A673 (cell line): ENCODE measurements at regions not wholly inside any gene's neighbourhood (a gene's known extent, or its start where the extent isn't known, plus 50 kb on each side); places are given as distances from the start of the nearest gene placed in this dataset.

Experiments
- BruUV-seq: library from RNA; stranded (reverse); fragments of 400-500 nt; replicated peaks from 2 replicates; lab custom pipeline; 2021; lab: Mats Ljungman, UMichigan
- CTCF ChIA-PET: fragments of 300-600 bp; sonication (Branson Sonifier 250); formaldehyde crosslinking; loops from one replicate; lab custom pipeline; 2022; ENCODE audit warnings: antibody characterized with exemption; lab: Charles Lee
- POLR2A ChIA-PET: fragments of 300-600 bp; sonication (Branson Sonifier 250); formaldehyde crosslinking; loops from one replicate; lab custom pipeline; 2022; ENCODE audit warnings: antibody characterized with exemption; ENCODE audit not compliant: low non-redundant PET; lab: Charles Lee
- DNase-seq: peaks from one replicate; pipeline ENCODE4 v3.0.0-alpha.2; 2015; ENCODE audit warnings: low spot score
- H3K27ac ChIP-seq: fragments of 200-600 bp; sonication (generic); 2 replicates; pipeline ENCODE4 v1.5.1; 2016; ENCODE audit warnings: mixed run types, low read depth, mild to moderate bottlenecking, mixed read lengths, antibody characterized with exemption, low read length; ENCODE audit not compliant: poor library complexity, severe bottlenecking
- H3K27me3 ChIP-seq: fragments of 200-600 bp; sonication (generic); replicated peaks from 2 replicates; pipeline ENCODE4 v1.6.1; 2017; ENCODE audit warnings: mixed run types, low read depth, mild to moderate bottlenecking, mixed read lengths, antibody characterized with exemption, low read length; ENCODE audit not compliant: insufficient read depth, poor library complexity
- H3K36me3 ChIP-seq: fragments of 200-600 bp; sonication (generic); 2 replicates; pipeline ENCODE4 v1.6.1; 2016; ENCODE audit warnings: mixed run types, mild to moderate bottlenecking, mixed read lengths, antibody characterized with exemption, low read length; ENCODE audit not compliant: insufficient read depth, poor library complexity, severe bottlenecking
- H3K4me1 ChIP-seq: fragments of 200-600 bp; sonication (generic); 2 replicates; pipeline ENCODE4 v1.6.1; 2017; ENCODE audit warnings: mixed run types, mild to moderate bottlenecking, mixed read lengths, antibody characterized with exemption, low read length; ENCODE audit not compliant: insufficient read depth, poor library complexity, severe bottlenecking
- H3K4me3 ChIP-seq: fragments of 200-600 bp; sonication (generic); 2 replicates; pipeline ENCODE4 v1.5.1; 2016; ENCODE audit warnings: low read depth, mixed run types, mild to moderate bottlenecking, mixed read lengths, low read length; ENCODE audit not compliant: poor library complexity, severe bottlenecking
- H3K9me3 ChIP-seq: fragments of 200-600 bp; sonication (generic); 2 replicates; pipeline ENCODE4 v1.6.1; 2016; ENCODE audit warnings: mixed run types, low read depth, mild to moderate bottlenecking, mixed read lengths, antibody characterized with exemption, low read length; ENCODE audit not compliant: poor library complexity, severe bottlenecking
- EZH2 ChIP-seq: fragments of 200-600 bp; sonication (generic); IDR thresholded peaks from 2 replicates; pipeline ENCODE4 v1.6.1; 2017; ENCODE audit warnings: borderline replicate concordance, low read depth, mild to moderate bottlenecking, mixed read lengths, antibody characterized with exemption, low read length; ENCODE audit not compliant: poor library complexity, severe bottlenecking
- intact Hi-C: fragments of 100-400 bp; cut with micrococcal nuclease; formaldehyde crosslinking; loops from one replicate; pipeline ENCODE4 v1.10.0; 2022; ENCODE audit not compliant: unreplicated experiment
- TF ChIP-seq, protein P1 (sequence below): fragments of 300-800, 200-600 bp; sonication (generic); conservative IDR thresholded peaks from 2 replicates; pipeline ENCODE4 v1.5.1; 2017; ENCODE audit warnings: low read depth, mild to moderate bottlenecking, antibody characterized with exemption, low read length, moderate library complexity, mixed read lengths

DNA sequence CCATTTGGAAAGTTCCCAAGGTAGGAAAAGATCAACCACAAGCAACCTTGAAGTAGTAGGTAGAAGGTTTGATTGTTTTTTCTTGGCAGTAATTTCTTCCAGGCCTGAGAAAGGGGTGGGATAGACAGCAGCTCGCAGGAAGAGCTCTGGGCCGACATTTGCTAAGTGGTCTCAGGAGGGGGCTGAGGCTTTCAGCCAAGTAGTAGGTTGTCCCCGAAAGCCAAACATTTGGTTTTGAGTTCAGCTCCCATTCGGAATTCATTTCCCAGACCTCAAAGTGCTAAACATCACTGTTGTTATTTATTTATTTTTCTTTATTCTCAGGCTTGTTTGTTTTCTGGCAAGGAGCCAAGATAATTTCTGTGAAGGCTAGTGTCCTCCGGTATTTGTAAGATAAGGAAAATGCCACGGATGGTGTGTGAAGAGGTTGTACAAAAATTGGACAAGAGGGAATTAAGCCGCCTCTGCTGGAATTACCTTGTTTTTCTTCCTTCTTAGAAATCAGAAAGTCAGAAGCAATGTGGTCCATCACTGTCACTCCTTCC is 112.1 kb downstream of the KIF4B start:
- ChIA-PET CTCF (no interaction called here), POLR2A (no interaction called here)
- intact Hi-C loops, result no loop called here
- Histone ChIP-seq H3K4me3 (no peak overlapping the region), H3K9me3 (no peaks in the 10 kb centered on the region), H3K36me3 (no peaks in the 10 kb centered on the region), H3K27ac (no peak overlapping the region), H3K4me1 (no peaks in the 10 kb centered on the region), H3K27me3 (no peaks in the 10 kb centered on the region)
- BruUV-seq, result no TSS peak
- TF ChIP-seq EZH2, result no peak
- TF ChIP-seq, protein P1, sequence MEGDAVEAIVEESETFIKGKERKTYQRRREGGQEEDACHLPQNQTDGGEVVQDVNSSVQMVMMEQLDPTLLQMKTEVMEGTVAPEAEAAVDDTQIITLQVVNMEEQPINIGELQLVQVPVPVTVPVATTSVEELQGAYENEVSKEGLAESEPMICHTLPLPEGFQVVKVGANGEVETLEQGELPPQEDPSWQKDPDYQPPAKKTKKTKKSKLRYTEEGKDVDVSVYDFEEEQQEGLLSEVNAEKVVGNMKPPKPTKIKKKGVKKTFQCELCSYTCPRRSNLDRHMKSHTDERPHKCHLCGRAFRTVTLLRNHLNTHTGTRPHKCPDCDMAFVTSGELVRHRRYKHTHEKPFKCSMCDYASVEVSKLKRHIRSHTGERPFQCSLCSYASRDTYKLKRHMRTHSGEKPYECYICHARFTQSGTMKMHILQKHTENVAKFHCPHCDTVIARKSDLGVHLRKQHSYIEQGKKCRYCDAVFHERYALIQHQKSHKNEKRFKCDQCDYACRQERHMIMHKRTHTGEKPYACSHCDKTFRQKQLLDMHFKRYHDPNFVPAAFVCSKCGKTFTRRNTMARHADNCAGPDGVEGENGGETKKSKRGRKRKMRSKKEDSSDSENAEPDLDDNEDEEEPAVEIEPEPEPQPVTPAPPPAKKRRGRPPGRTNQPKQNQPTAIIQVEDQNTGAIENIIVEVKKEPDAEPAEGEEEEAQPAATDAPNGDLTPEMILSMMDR, result no peak
- no peak for DNase-seq

DNA sequence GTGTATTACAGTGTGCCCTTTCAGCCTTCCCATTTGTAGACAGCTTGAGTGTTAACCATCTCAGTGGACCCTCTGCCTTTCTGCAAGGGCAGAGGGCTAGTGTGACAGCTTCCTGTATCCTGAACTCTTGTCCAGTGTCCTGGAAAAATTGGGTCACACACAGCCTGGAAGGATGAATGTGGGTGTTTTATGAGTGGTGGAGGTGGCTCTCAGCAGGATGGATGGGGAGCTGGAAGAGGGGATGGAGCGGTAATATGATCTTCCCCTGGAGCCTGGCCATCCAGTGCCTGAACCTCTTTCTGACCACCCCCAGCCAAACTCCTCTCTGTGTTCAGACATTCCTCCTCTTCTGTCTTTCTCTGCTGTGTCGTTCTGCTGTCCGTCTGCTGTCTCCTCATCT is 113.0 kb downstream of the KIF4B start:
- no peak for DNase-seq
- BruUV-seq, result no TSS peak
- H3K4me3 ChIP-seq, result no peak overlapping the region
- TF ChIP-seq EZH2, result no peak
- TF ChIP-seq, protein P1, result no peak
- intact Hi-C loops, result no loop called here
- no peaks in the 10 kb centered on the region for H3K36me3 ChIP-seq
- H3K27ac ChIP-seq, result no peak overlapping the region
- H3K4me1 ChIP-seq, result no peaks in the 10 kb centered on the region
- no peaks in the 10 kb centered on the region for H3K9me3 ChIP-seq
- CTCF ChIA-PET, result no interaction called here
- POLR2A ChIA-PET, result interaction anchor here (0.6 kb wide), 1 partner anchor 178 kb away, joined by 5 read pairs; no protein-coding TSS in a partner anchor
- no peaks in the 10 kb centered on the region for H3K27me3 ChIP-seq

DNA sequence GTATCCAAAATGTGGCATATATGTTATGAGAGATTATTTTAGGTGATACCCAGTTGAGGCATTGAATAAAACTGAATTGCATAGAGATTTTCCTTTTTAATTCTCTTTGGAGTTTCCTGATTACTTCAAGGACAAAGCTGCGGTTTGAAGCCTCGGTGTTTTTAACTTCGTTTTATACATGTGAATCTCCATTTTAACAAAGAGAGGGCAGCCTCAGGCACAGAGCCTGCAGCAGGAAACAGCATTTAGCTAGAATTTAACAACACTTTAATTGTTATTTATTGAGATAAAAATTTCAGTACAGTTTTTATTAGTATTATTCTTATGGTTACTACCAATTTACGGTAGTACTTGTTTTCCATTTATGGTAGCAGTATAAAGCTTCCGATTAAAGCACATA is 114.0 kb downstream of the KIF4B start:
- no peak overlapping the region for H3K4me3 ChIP-seq
- H3K27me3 ChIP-seq, result no peaks in the 10 kb centered on the region
- no TSS peak for BruUV-seq
- no peak overlapping the region for H3K27ac ChIP-seq
- no peak for TF ChIP-seq EZH2
- TF ChIP-seq, protein P1, result no peak
- H3K4me1 ChIP-seq, result no peaks in the 10 kb centered on the region
- no peaks in the 10 kb centered on the region for H3K9me3 ChIP-seq
- POLR2A ChIA-PET, result no interaction called here
- intact Hi-C loops, result no loop called here
- DNase-seq, result no peak
- no peaks in the 10 kb centered on the region for H3K36me3 ChIP-seq
- CTCF ChIA-PET, result no interaction called here
